ENCODE measurements at regions not wholly inside any gene's neighbourhood (a gene's known extent, or its start where the extent isn't known, plus 50 kb on each side); places are given as distances from the start of the nearest gene placed in this dataset.
"Not testable (repeated sequence)": the region's sequence is repeated elsewhere in the genome, so short reads cannot be mapped to it uniquely, and the experiment has no call there.

DNA sequence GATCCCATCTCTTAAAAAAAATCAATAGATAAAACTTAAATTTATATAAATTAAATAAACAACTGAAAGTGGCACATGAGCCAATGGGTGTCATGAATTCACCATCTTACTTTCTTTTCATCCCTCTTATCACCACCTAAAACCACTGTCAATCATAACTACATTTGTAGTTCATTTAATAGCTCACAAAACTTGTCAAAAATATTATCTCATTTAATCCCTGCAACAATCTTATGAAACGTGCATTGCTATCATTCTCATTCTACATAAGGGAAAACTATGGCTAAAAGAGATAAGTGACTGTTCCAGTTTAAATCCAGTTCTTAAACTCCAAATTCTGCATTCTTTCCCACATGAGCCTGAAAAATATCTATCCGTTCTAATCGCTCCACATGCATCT lies 80.6 kb upstream of the BEND6 start:
- H3K9ac ChIP-seq (ENCODE audit: low read length in 3 of 3): no peak overlapping the region
- no peaks in the 10 kb centered on the region for H3K4me1 ChIP-seq (ENCODE audit: control insufficient read depth in 2 of 3, insufficient read depth in 2 of 3, low read depth in 1 of 3, low read length in 3 of 3)
- no peaks in the 10 kb centered on the region for H3K27me3 ChIP-seq (ENCODE audit: control insufficient read depth, insufficient read depth, low read length)
- no peak for DNase-seq
- TF ChIP-seq, protein P1, sequence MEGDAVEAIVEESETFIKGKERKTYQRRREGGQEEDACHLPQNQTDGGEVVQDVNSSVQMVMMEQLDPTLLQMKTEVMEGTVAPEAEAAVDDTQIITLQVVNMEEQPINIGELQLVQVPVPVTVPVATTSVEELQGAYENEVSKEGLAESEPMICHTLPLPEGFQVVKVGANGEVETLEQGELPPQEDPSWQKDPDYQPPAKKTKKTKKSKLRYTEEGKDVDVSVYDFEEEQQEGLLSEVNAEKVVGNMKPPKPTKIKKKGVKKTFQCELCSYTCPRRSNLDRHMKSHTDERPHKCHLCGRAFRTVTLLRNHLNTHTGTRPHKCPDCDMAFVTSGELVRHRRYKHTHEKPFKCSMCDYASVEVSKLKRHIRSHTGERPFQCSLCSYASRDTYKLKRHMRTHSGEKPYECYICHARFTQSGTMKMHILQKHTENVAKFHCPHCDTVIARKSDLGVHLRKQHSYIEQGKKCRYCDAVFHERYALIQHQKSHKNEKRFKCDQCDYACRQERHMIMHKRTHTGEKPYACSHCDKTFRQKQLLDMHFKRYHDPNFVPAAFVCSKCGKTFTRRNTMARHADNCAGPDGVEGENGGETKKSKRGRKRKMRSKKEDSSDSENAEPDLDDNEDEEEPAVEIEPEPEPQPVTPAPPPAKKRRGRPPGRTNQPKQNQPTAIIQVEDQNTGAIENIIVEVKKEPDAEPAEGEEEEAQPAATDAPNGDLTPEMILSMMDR (IDR thresholded peaks at IDR 0.05; ENCODE audit: borderline replicate concordance, extremely low read depth, insufficient read depth): no peak
- H3K9me3 ChIP-seq (ENCODE audit: control insufficient read depth in 2 of 3, insufficient read depth in 1 of 3, low read length in 3 of 3): no peaks in the 10 kb centered on the region
- H3K4me3 ChIP-seq (ENCODE audit: low read length in 3 of 3): no peak overlapping the region
- intact Hi-C loops (cut with DNase I): no loop called here
- no peak overlapping the region for H3K27ac ChIP-seq (ENCODE audit: low read depth in 2 of 2, low read length in 2 of 2)
- no peaks in the 10 kb centered on the region for H3K36me3 ChIP-seq (ENCODE audit: control insufficient read depth in 2 of 3, insufficient read depth in 3 of 3, low read length in 3 of 3)
- no peak for FAIRE-seq

DNA sequence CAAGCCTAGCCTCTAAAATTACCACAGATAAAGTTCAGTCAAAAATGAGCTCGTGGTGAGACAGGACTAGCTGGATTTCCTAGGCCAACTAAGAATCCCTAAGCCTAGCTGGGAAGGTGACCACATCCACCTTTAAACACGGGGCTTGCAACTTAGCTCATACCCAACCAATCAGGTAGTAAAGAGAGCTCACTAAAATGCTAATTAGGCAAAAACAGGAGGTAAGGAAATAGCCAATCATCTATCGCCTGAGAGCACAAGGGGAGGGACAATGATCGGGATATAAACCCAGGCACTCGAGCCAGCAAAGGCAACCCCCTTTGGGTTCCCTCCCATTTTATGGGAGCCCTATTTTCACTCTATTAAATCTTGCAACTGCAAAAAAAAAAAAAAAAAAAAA lies 84.9 kb upstream of the BEND6 start:
- H3K4me3 ChIP-seq (ENCODE audit: low read length in 3 of 3); H3K27ac ChIP-seq (ENCODE audit: low read depth in 2 of 2, low read length in 2 of 2); H3K9me3 ChIP-seq (ENCODE audit: control insufficient read depth in 2 of 3, insufficient read depth in 1 of 3, low read length in 3 of 3); H3K9ac ChIP-seq (ENCODE audit: low read length in 3 of 3); FAIRE-seq; H3K4me1 ChIP-seq (ENCODE audit: control insufficient read depth in 2 of 3, insufficient read depth in 2 of 3, low read depth in 1 of 3, low read length in 3 of 3); intact Hi-C loops (cut with DNase I); DNase-seq; H3K36me3 ChIP-seq (ENCODE audit: control insufficient read depth in 2 of 3, insufficient read depth in 3 of 3, low read length in 3 of 3); H3K27me3 ChIP-seq (ENCODE audit: control insufficient read depth, insufficient read depth, low read length): not testable (repeated sequence)

DNA sequence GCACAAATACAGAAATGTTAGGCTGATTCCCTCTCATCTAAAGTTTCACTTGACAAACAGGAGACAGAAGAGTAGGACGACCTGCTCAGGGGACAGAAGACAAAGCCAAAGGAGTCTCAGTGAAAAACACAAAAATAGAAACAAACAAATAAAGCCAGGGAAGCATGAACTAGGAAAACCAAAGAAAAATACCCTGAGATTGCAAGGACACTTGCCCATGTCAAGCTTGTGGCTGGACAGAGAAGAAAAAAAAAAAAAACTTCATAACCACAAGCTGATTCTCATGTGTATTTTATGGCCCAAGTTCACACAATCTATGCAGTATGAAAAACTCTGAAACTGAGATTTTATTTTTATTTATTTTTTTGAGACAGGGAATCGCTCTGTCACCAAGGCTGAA lies 85.6 kb upstream of the BEND6 start:
- Histone ChIP-seq H3K36me3 (ENCODE audit: control insufficient read depth in 2 of 3, insufficient read depth in 3 of 3, low read length in 3 of 3) (no peaks in the 10 kb centered on the region), H3K4me3 (ENCODE audit: low read length in 3 of 3) (no peak overlapping the region)

DNA sequence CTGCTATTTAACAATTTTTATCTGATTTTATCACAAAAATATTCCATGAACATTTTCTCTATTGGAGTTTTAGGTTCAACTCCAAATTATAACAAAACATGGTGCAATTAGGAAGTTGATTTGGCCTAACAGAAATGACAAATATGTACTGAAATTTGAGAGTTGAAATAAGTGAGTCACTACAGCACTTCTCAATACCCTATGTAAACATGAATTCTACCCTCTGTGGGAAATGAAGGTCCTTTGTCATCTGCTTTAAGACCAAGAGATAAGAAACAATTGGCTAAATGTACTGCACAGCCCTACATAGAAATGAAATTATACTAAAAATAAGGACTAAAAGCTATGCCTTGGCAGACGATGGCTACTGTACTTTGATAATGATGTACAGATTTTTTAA lies 86.2 kb upstream of the BEND6 start:
- intact Hi-C loops (cut with DNase I): no loop called here
- Histone ChIP-seq H3K36me3 (ENCODE audit: control insufficient read depth in 2 of 3, insufficient read depth in 3 of 3, low read length in 3 of 3) (no peaks in the 10 kb centered on the region), H3K9ac (ENCODE audit: low read length in 3 of 3) (no peak overlapping the region), H3K9me3 (ENCODE audit: control insufficient read depth in 2 of 3, insufficient read depth in 1 of 3, low read length in 3 of 3) (no peaks in the 10 kb centered on the region), H3K27me3 (ENCODE audit: control insufficient read depth, insufficient read depth, low read length) (no peaks in the 10 kb centered on the region), H3K4me1 (ENCODE audit: control insufficient read depth in 2 of 3, insufficient read depth in 2 of 3, low read depth in 1 of 3, low read length in 3 of 3) (no peaks in the 10 kb centered on the region), H3K4me3 (ENCODE audit: low read length in 3 of 3) (no peak overlapping the region), H3K27ac (ENCODE audit: low read depth in 2 of 2, low read length in 2 of 2) (no peak overlapping the region)
- no peak for DNase-seq
- TF ChIP-seq, protein P1 (IDR thresholded peaks at IDR 0.05; ENCODE audit: borderline replicate concordance, extremely low read depth, insufficient read depth): no peak
- peak; percentile 80 for FAIRE-seq

More for the DNA sequence above, 85.6 kb upstream of the BEND6 start:
- Histone ChIP-seq H3K27me3 (ENCODE audit: control insufficient read depth, insufficient read depth, low read length) (no peaks in the 10 kb centered on the region), H3K9ac (ENCODE audit: low read length in 3 of 3) (no peak overlapping the region), H3K4me1 (ENCODE audit: control insufficient read depth in 2 of 3, insufficient read depth in 2 of 3, low read depth in 1 of 3, low read length in 3 of 3) (no peaks in the 10 kb centered on the region), H3K9me3 (ENCODE audit: control insufficient read depth in 2 of 3, insufficient read depth in 1 of 3, low read length in 3 of 3) (no peaks in the 10 kb centered on the region), H3K27ac (ENCODE audit: low read depth in 2 of 2, low read length in 2 of 2) (no peak overlapping the region)
- TF ChIP-seq, protein P1 (IDR thresholded peaks at IDR 0.05; ENCODE audit: borderline replicate concordance, extremely low read depth, insufficient read depth): no peak
- FAIRE-seq (no peak), DNase-seq (no peak)
- intact Hi-C loops (cut with DNase I): no loop called here

All from kidney (tissue), 13 donors.